Dendritic cell treated with granulocyte-macrophage colony-stimulating factor and Interleukin-4, amounts not matched to agents 40 ng/mL and 50 ng/mL, for 4 days (primary cell): ENCODE measurements at regions not wholly inside any gene's neighbourhood (a gene's known extent, or its start where the extent isn't known, plus 50 kb on each side); places are given as distances from the start of the nearest gene placed in this dataset.

Experiments used
- H3K27ac Mint-ChIP-seq: one replicate; pipeline ENCODE4 v1.8.0; 2022; ENCODE audit warnings: mild to moderate bottlenecking, mixed read lengths
- H3K27me3 Mint-ChIP-seq: one replicate; pipeline ENCODE4 v1.8.0; 2022; ENCODE audit warnings: mild to moderate bottlenecking, mixed read lengths
- H3K36me3 Mint-ChIP-seq: one replicate; pipeline ENCODE4 v1.8.0; 2022; ENCODE audit warnings: low read depth, mixed read lengths
- H3K4me1 Mint-ChIP-seq: one replicate; pipeline ENCODE4 v1.8.0; 2022; ENCODE audit warnings: low read depth, mixed read lengths
- H3K4me3 Mint-ChIP-seq: one replicate; pipeline ENCODE4 v1.8.0; 2022; ENCODE audit warnings: mild to moderate bottlenecking, moderate library complexity, mixed read lengths
- H3K9me3 Mint-ChIP-seq: one replicate; pipeline ENCODE4 v1.8.0; 2022; ENCODE audit warnings: mixed read lengths
- intact Hi-C: fragments of 100-400 bp; cut with micrococcal nuclease; formaldehyde crosslinking; loops from one replicate; pipeline ENCODE4 v1.15.0; 2022

DNA sequence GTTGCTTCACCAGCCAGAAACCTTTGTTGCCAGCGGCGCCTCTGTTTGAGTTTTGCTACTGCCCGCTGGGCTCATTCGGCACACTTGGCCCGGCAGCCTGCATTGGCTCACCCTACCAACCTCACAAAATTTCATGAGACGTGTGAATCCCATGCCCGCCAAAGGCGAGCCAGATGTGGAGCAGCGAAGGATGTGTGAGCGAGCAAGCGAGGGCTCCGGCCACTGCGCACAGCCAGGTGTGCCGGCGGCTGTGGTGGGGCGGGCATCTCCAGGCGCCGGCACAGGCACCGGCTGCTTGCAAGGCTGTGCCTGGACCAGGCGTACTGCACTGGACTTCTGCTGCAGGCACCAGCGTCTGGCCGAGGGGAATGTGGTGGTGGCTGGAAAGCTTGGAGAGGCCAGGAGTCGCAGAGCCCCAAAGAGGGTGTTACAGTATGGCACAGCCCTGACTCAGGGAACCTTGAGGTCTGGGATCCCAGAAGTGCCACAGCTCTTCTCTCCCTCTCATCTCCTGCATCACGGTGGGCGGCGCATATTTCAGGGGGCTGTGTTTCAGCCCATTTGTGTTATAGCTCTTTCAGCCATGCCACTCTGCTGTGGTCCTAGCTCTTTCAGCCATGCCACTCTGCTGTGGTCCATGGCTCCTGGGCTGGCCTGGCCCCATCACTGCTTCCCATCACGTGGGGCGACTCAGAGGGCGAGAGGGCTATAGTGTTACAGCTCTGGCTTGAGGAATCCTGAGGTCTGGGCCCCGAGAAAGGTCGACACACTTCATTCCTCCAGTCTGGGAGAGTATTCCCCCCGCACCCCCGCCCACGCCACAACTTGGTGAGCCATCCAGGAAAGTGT is 592.0 kb upstream of the SLITRK5 start:
- H3K36me3 Mint-ChIP-seq, result no peaks in the 10 kb centered on the region
- H3K27me3 Mint-ChIP-seq, result no peaks in the 10 kb centered on the region
- intact Hi-C loops, result no loop called here
- H3K4me3 Mint-ChIP-seq, result no peak overlapping the region
- peaks cover 34% of the 10 kb centered on the region for H3K9me3 Mint-ChIP-seq
- no peaks in the 10 kb centered on the region for H3K4me1 Mint-ChIP-seq
- H3K27ac Mint-ChIP-seq, result no peak overlapping the region

DNA sequence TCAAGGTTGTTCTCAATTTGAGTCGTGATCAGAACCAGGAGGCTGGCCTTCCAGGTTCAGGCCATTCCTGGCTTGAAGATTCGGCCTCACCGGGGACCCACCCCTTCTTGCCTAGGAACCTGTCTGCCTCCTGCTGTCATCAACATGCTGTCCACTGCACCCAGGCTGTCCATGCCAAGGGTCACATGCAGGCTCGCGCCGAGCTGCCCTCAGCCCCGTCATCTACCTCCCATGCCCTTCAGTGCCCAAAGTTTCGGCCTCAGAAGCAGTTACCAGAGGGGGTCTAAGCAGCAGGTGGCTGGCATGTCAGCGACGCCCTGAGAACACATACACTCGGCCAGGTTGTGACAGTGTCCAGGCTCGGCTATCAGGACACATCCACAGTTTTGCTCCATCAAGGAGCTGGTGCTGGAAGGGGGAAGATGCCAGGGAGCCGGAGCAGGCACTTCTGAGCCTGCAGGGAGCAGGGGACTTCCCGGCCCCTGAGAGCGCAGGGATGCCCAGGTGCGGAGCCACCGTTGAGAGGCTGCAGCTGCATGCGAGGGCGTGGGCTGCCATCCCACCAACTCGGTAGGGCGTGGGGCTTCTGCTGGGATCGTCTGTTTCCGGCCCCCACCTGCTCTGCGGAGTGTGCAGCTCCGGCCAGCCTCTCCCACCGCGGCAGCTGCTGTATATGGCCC is 590.9 kb upstream of the SLITRK5 start:
- Mint-ChIP-seq H3K4me3 (no peak overlapping the region), H3K36me3 (no peaks in the 10 kb centered on the region), H3K9me3 (peaks cover 41% of the 10 kb centered on the region), H3K27ac (no peak overlapping the region), H3K27me3 (no peaks in the 10 kb centered on the region), H3K4me1 (no peaks in the 10 kb centered on the region)
- intact Hi-C loops, result no loop called here

DNA sequence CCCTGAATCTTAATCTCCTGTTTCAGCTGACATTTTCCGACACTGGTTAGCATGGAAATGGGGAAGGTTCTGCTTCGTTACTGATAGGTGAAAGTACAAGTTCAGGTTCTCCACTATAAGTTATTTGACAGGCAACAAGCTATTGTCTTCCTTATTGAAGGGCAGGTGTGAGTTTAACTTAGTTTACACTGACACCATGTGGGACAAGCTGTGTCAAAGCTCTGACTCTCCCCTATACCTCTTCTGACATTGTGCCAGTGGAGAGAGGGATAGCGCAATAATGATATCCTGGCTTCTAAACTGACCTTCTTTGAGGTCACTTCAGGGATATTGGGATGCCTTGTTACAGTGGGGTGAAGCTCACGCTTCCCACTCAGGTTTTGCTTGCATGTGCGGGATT is 587.0 kb upstream of the SLITRK5 start:
- H3K36me3 Mint-ChIP-seq, result no peaks in the 10 kb centered on the region
- H3K27me3 Mint-ChIP-seq, result no peaks in the 10 kb centered on the region
- H3K27ac Mint-ChIP-seq, result no peak overlapping the region
- no peaks in the 10 kb centered on the region for H3K4me1 Mint-ChIP-seq
- H3K4me3 Mint-ChIP-seq, result no peak overlapping the region
- intact Hi-C loops, result no loop called here
- H3K9me3 Mint-ChIP-seq, result peaks cover 33% of the 10 kb centered on the region

DNA sequence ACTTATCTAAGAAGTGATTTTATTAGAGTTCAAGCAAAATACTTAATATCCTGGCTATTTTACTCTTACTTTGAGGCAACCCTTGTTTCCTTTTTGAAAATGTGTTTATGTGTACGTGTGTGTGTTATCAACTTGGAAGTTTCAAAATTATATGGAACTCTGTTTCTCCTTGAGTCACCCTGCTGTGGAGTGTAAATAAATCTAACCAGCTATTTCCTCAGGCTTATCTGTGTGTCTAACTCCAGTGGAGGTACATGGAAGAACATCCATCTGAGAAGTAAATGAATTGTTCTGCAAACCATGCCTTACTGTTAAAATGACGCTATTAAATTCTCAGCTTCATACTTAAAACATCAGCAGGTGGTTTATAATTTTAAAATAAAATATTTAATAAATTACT is 583.4 kb upstream of the SLITRK5 start:
- Mint-ChIP-seq H3K36me3 (no peaks in the 10 kb centered on the region), H3K4me1 (no peaks in the 10 kb centered on the region), H3K27me3 (no peaks in the 10 kb centered on the region), H3K9me3 (peaks cover 14% of the 10 kb centered on the region), H3K27ac (no peak overlapping the region), H3K4me3 (no peak overlapping the region)
- intact Hi-C loops, result no loop called here

DNA sequence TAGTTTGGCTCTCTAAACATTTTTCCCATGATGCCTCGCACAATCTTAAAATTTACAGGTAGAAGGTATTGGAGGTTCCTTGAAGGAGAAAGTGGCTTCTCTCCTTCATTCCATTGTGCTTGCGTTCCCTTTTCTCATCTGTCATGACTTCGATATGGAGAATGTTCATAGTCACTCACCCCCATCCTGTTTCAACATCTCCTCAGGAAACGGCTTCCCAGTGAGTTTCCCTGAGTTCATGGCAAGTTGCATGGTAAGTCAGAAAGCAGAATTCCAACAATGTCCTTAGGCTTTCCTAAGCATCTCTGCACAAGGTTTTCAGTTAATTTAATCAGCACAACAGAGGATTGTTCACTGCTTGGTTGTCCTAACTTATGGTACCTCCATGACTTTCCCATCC is 581.8 kb upstream of the SLITRK5 start:
- Mint-ChIP-seq H3K36me3 (no peaks in the 10 kb centered on the region), H3K4me1 (no peaks in the 10 kb centered on the region), H3K27ac (no peak overlapping the region), H3K9me3 (peaks cover 5% of the 10 kb centered on the region), H3K27me3 (no peaks in the 10 kb centered on the region), H3K4me3 (no peak overlapping the region)
- intact Hi-C loops, result no loop called here

DNA sequence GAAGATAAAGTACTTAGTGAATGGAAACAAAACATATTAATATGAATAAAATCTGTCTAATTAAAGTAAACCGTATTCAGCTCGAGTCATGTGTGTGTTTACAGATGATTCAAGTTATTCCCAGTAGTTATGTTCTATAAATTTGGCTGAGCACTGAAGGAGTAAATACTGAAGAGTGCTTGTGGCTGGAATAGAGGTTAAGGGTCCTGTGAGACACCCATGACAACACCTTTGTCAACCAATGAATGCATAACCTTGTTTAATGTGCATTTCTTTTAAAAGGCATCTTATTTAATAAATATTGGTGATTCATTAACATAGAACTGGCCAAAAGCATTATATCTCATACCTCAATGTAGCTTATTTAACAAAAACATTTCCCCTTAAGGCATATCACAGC is 577.8 kb upstream of the SLITRK5 start:
- H3K36me3 Mint-ChIP-seq, result no peaks in the 10 kb centered on the region
- intact Hi-C loops, result no loop called here
- H3K4me1 Mint-ChIP-seq, result no peaks in the 10 kb centered on the region
- no peak overlapping the region for H3K27ac Mint-ChIP-seq
- no peaks in the 10 kb centered on the region for H3K27me3 Mint-ChIP-seq
- H3K4me3 Mint-ChIP-seq, result no peak overlapping the region
- no peaks in the 10 kb centered on the region for H3K9me3 Mint-ChIP-seq

DNA sequence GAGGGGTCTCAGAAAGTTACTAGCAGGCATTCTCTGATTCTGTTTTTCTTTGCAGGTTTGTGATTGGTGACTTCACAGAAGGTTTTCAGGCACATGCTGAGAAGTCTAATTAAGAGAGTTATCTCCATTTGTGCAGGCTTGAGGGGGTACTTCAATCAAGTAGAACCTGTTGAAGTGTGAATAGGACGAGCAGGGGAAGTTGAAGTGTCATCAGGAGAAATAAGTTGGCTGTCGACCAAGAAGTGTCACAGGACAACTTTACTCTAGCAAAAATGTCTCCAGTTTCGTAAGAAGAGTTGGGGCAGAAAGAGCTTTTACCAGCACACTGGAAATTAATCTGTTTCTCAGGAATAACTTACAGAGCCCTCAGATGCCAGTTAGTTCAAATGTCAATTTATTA is 576.5 kb upstream of the SLITRK5 start:
- Mint-ChIP-seq H3K4me3 (no peak overlapping the region), H3K27ac (no peak overlapping the region), H3K27me3 (no peaks in the 10 kb centered on the region), H3K4me1 (no peaks in the 10 kb centered on the region), H3K36me3 (no peaks in the 10 kb centered on the region), H3K9me3 (no peaks in the 10 kb centered on the region)
- intact Hi-C loops, result no loop called here

DNA sequence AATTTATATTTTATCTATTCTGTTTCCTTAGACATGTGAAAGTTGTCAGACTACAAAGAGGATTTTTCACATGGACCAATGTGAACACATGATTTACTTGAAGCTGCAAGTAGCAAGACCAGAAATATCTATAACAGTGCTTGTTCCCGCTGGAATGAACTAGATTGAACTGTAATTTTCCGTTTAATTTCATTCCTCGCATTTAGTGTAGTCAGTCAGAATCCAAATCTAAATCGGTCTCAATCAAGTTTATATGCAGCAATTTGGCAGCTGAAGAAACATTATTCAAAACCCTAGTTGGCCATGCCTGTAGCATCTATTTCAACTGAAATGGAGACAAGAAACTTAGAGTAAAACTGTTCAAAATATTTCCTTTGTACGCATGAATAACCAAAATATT is 570.7 kb upstream of the SLITRK5 start:
- H3K27ac Mint-ChIP-seq, result no peak overlapping the region
- no peaks in the 10 kb centered on the region for H3K4me1 Mint-ChIP-seq
- H3K27me3 Mint-ChIP-seq, result no peaks in the 10 kb centered on the region
- no peak overlapping the region for H3K4me3 Mint-ChIP-seq
- intact Hi-C loops, result no loop called here
- H3K9me3 Mint-ChIP-seq, result no peaks in the 10 kb centered on the region
- H3K36me3 Mint-ChIP-seq, result no peaks in the 10 kb centered on the region

DNA sequence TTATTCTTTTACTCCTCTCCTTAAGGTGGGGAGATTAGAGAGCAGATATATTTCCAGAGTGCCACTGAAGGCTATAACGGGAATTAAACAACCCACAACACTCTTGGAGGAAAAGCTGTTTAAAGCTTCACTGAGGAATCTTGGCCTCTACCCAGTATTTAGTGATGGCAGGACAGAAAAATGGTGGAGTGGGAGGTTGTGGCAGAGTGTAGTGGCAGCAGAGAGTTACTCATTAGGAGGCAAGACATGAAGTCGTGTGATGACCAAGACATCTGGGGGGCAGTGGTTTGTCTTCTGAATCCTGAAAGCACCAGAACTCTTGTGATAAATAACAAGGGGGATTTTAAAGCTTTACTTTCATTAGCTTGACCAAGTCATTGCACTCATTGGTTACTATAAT is 563.5 kb upstream of the SLITRK5 start:
- no peaks in the 10 kb centered on the region for H3K27me3 Mint-ChIP-seq
- intact Hi-C loops, result no loop called here
- no peaks in the 10 kb centered on the region for H3K9me3 Mint-ChIP-seq
- no peak overlapping the region for H3K4me3 Mint-ChIP-seq
- H3K36me3 Mint-ChIP-seq, result no peaks in the 10 kb centered on the region
- H3K27ac Mint-ChIP-seq, result no peak overlapping the region
- H3K4me1 Mint-ChIP-seq, result no peaks in the 10 kb centered on the region

DNA sequence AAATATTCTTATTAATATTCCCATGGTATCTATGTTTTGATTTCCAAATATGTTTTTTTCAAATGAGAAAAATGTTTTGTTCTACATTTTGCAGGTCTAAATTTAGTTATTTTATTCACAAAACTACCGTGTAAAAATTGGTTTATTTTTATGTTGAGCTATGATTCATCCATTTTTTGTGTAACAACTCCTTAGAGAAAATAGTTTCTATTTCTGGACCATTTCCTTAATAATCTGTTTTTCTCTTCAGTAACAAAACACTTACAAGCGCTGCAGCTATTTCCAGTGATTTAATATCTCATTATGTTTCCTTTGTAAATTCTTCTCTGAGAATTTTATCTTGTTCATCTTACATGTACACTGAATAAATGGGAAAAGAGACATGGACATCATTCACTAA is 550.7 kb upstream of the SLITRK5 start:
- intact Hi-C loops, result no loop called here
- Mint-ChIP-seq H3K27ac (no peak overlapping the region), H3K9me3 (no peaks in the 10 kb centered on the region), H3K4me3 (no peak overlapping the region), H3K36me3 (no peaks in the 10 kb centered on the region), H3K27me3 (no peaks in the 10 kb centered on the region), H3K4me1 (peaks cover 4% of the 10 kb centered on the region)

DNA sequence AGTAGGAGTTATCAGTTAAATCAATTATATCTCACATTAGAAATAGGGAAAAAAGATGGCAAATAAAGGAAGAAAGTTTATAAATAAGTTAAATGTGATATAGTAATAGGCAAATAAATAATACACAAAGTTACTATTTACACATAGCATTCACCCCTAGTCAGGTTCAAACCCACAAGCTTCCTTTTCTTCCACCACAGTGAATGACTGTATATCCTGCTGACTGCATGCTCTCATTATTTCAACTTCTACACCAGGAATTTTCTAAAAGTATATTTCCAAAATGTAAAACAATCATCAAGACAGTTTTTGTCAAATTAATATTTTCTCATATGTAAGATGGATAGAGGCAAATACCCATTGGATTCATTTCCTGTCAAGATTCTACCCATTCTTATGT is 548.6 kb upstream of the SLITRK5 start:
- intact Hi-C loops, result no loop called here
- peaks cover 4% of the 10 kb centered on the region for H3K4me1 Mint-ChIP-seq
- no peak overlapping the region for H3K27ac Mint-ChIP-seq
- H3K9me3 Mint-ChIP-seq, result peaks cover 8% of the 10 kb centered on the region
- no peak overlapping the region for H3K4me3 Mint-ChIP-seq
- no peaks in the 10 kb centered on the region for H3K27me3 Mint-ChIP-seq
- no peaks in the 10 kb centered on the region for H3K36me3 Mint-ChIP-seq

DNA sequence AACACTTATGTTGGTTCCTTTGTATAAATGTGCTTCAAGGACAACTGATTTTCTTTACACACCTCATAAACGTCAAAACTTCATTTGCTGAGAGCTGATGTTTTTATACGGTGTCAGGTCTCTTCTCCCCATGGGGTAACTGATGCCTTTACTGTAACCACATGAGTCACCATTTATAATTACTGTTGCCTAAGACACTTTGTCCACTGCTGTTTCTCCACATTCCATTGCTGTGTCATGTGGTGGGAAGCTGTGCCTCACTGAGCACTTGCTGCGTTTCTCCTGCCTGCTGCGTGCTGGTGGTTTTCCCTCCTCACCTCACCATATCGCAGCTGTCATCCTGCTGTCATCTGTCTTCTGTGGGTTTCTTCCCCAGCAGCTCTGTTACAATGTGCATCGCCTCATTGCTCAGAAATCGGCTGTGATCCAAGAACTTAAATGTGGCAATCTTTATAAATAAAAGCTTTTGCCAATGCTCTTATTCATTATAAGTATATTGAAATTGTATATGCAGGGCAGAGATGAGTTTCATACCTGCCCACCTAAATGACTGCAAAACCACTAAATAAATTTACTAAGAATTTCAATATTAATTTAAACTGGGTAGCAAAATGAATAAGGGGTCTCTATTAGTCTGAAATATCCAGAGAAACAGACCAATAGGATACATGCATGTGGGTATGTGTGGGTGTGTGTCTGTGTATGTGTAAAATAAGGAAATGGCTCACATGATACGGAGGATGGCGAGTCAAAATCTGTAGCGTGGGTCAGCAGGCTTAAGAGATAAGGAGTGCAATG is 547.0 kb upstream of the SLITRK5 start:
- Mint-ChIP-seq H3K4me1 (peaks cover 4% of the 10 kb centered on the region), H3K36me3 (no peaks in the 10 kb centered on the region), H3K4me3 (no peak overlapping the region), H3K9me3 (peaks cover 8% of the 10 kb centered on the region), H3K27ac (no peak overlapping the region), H3K27me3 (no peaks in the 10 kb centered on the region)
- intact Hi-C loops, result no loop called here

DNA sequence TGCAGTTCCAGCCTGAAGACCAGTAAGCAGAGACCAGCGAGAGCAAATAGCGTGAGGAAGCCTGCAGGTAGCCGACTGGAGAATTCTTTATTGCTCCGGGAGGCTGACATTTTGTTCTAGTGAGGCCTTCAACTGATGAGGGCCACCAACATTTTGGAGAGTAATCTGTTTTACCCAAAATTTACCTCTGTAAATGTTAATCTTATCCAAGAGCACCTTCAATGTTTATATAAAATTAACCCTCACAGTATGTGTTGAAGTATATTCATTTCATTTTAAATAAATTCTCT is 546.4 kb upstream of the SLITRK5 start:
- no peak overlapping the region for H3K4me3 Mint-ChIP-seq
- peaks cover 4% of the 10 kb centered on the region for H3K4me1 Mint-ChIP-seq
- peaks cover 8% of the 10 kb centered on the region for H3K9me3 Mint-ChIP-seq
- no peak overlapping the region for H3K27ac Mint-ChIP-seq
- intact Hi-C loops, result no loop called here
- H3K27me3 Mint-ChIP-seq, result no peaks in the 10 kb centered on the region
- H3K36me3 Mint-ChIP-seq, result no peaks in the 10 kb centered on the region

DNA sequence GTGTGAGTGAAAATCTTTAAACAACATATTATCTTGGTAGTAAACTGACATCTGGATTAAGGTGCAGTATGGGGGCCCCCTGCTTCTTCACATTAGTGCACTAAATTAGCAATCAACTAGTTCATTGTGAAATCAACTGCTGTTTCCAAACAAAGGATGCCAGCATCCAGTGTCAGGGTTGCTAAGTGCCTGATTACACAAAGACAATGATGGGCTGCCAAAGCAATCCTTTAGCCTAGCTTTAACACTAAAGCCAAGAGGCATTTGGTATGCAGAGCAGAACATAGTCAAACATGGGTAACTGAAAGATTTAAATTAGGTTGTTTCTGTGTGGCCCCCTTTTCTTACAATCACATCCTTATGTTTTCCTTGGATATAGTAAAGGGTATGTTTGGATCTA is 543.1 kb upstream of the SLITRK5 start:
- Mint-ChIP-seq H3K27me3 (no peaks in the 10 kb centered on the region), H3K36me3 (no peaks in the 10 kb centered on the region), H3K27ac (no peak overlapping the region), H3K4me1 (peaks cover 4% of the 10 kb centered on the region), H3K9me3 (peaks cover 8% of the 10 kb centered on the region), H3K4me3 (no peak overlapping the region)
- intact Hi-C loops, result no loop called here
